ENCODE measurements at regions not wholly inside any gene's neighbourhood (a gene's known extent, or its start where the extent isn't known, plus 50 kb on each side); places are given as distances from the start of the nearest gene placed in this dataset.

DNA sequence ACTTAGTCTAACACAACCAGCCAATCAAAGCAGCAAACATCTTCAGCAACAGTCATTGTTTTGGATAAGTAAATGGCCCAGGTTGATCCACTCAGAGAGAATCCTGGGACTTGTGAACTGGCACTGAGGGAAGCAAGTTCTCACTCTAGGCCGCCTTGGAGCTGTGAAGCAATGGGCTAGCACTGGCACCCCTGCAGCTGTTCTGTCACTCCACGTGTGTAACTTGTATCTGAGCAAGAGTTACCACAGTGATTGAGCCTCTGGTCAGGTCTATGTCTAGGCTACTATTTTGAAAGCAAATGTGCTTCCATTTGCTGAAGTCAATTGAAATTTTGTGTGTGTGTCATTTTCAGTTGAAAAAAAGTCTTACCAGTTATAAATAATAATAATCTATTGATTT lies 57.2 kb upstream of the HS3ST1 start:
- TF ChIP-seq, protein P1, sequence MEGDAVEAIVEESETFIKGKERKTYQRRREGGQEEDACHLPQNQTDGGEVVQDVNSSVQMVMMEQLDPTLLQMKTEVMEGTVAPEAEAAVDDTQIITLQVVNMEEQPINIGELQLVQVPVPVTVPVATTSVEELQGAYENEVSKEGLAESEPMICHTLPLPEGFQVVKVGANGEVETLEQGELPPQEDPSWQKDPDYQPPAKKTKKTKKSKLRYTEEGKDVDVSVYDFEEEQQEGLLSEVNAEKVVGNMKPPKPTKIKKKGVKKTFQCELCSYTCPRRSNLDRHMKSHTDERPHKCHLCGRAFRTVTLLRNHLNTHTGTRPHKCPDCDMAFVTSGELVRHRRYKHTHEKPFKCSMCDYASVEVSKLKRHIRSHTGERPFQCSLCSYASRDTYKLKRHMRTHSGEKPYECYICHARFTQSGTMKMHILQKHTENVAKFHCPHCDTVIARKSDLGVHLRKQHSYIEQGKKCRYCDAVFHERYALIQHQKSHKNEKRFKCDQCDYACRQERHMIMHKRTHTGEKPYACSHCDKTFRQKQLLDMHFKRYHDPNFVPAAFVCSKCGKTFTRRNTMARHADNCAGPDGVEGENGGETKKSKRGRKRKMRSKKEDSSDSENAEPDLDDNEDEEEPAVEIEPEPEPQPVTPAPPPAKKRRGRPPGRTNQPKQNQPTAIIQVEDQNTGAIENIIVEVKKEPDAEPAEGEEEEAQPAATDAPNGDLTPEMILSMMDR (IDR thresholded peaks at IDR 0.05; ENCODE audit: borderline replicate concordance, control extremely low read depth, extremely low read depth, insufficient read depth, missing control alignments): no peak
- in situ Hi-C loops (cut with MboI; ENCODE audit: low sequenced_read_pairs, unreplicated experiment): no loop called here

DNA sequence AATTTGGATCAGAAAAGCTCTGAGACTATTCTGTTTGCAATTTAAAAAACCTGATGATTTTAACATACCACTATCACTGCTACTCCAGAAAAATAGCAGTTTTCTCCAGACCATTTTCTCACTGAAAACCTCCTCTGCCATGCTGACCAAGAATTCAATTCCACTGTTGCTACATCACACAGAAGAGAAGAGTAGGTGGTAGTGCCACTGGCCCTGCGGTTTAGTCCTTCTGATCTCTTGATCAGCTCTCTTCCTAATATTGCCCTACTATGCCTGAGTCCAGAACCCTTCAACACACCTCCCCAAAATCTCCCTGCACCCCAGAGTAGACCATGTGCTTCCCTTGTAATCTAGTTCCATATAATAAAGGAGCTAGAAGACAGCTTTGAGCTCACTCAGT lies 55.8 kb upstream of the HS3ST1 start:
- in situ Hi-C loops (cut with MboI; ENCODE audit: low sequenced_read_pairs, unreplicated experiment): no loop called here
- TF ChIP-seq, protein P1 (IDR thresholded peaks at IDR 0.05; ENCODE audit: borderline replicate concordance, control extremely low read depth, extremely low read depth, insufficient read depth, missing control alignments): no peak
- no peak for DNase-seq (ENCODE audit: low spot score)

More for the DNA sequence above, 57.2 kb upstream of the HS3ST1 start:
- no peak for DNase-seq (ENCODE audit: low spot score)

DNA sequence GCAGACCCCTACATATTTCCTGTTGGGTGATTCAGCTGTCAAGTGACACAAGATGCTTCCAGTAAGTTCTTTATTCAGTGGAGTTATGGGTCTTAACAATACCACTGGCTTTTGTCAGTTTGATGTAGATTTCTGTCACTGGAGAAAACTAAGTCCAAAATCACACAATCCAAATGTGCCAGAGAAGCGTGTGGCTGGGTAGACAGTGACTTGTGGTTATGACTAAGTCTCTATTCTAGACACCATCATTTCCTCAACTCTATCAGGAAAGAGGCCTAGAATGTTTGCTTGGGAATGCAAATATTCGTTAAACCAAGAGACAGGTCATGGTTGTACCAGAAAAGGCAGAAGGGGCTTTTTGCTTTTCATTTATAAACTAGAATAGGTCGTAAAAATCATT lies 54.4 kb upstream of the HS3ST1 start:
- TF ChIP-seq, protein P1 (IDR thresholded peaks at IDR 0.05; ENCODE audit: borderline replicate concordance, control extremely low read depth, extremely low read depth, insufficient read depth, missing control alignments): no peak
- in situ Hi-C loops (cut with MboI; ENCODE audit: low sequenced_read_pairs, unreplicated experiment): no loop called here
- no peak for DNase-seq (ENCODE audit: low spot score)

DNA sequence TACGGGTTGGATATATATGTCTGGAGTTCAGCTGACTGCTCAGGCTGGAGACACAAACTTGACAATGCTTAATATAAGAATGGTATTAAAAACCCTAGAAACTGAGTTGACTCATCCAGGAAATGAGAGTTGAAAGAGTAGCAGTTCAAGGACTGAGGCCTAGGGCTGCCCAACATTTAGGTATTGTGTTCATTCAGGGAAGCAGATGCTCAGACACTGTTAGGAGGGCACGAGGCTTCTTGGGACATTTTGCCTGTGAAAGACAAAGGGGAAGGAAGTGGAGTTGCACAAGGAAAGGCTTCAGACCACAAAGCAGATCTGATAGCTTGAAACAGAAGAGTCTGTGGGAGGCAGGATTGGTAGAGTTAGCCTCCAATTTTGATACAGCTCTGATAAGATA lies 52.0 kb upstream of the HS3ST1 start:
- in situ Hi-C loops (cut with MboI; ENCODE audit: low sequenced_read_pairs, unreplicated experiment): no loop called here
- DNase-seq (ENCODE audit: low spot score): no peak
- TF ChIP-seq, protein P1 (IDR thresholded peaks at IDR 0.05; ENCODE audit: borderline replicate concordance, control extremely low read depth, extremely low read depth, insufficient read depth, missing control alignments): no peak

Measured in GM13976 (cell line).